ENCODE measurements at regions not wholly inside any gene's neighbourhood (a gene's known extent, or its start where the extent isn't known, plus 50 kb on each side); places are given as distances from the start of the nearest gene placed in this dataset.

GRCh38 chr12:107368586-107368985, 275.2 kb upstream of the CRY1 start:
- BruUV-seq (replicated peaks): no TSS peak
- Histone ChIP-seq H3K9ac (ENCODE audit: insufficient read depth in 1 of 2, low read depth in 2 of 2, low read length in 2 of 2) (no peak overlapping the region), H3K27ac (ENCODE audit: extremely low read depth, low read depth, low read length) (no peak overlapping the region), H3K79me2 (ENCODE audit: control insufficient read depth, insufficient read depth, low read length) (no peaks in the 10 kb centered on the region), H2AFZ (ENCODE audit: low read depth, low read length) (no peak overlapping the region), H3K9me3 (replicated peaks; ENCODE audit: control insufficient read depth, insufficient read depth, low read depth, low read length) (no peaks in the 10 kb centered on the region), H4K20me1 (replicated peaks; ENCODE audit: control insufficient read depth, insufficient read depth, low read length) (0 out of 2 replicates have a peak, but pooled peaks cover 5% of the 10 kb centered on the region), H3K36me3 (ENCODE audit: control insufficient read depth, insufficient read depth, low read length) (no peaks in the 10 kb centered on the region), H3K4me2 (ENCODE audit: insufficient read depth, low read length) (no peak overlapping the region), H3K27me3 (ENCODE audit: control insufficient read depth in 2 of 2, insufficient read depth in 2 of 2, low read length in 2 of 2) (peaks cover 6 to 17% of the 10 kb centered on the region in 2 experiments; a peak in 3 of 5 replicates), H3K4me1 (replicated peaks in 1 of 2; ENCODE audit: control insufficient read depth in 2 of 2, insufficient read depth in 2 of 2, low read length in 2 of 2) (no peaks in the 10 kb centered on the region), H3K4me3 (no peak overlapping the region), H3K9me1 (ENCODE audit: control insufficient read depth, insufficient read depth, low read length) (no peaks in the 10 kb centered on the region)
- in situ Hi-C loops (cut with MboI) (no loop called here), intact Hi-C loops (cut with micrococcal nuclease) (no loop called here)
- ATAC-seq: no peak
- ChIA-PET POLR2A (no interaction called here), CTCF (ENCODE audit: low intra/inter-chr PET ratio) (no interaction called here)
- no peak for DNase-seq (ENCODE audit: extremely low read depth in 1 of 4, low spot score in 3 of 4)
- no peak for FAIRE-seq
- no peak for TF ChIP-seq NR2F6 (CRISPR knock-in tag; IDR thresholded peaks at IDR 0.05)
- no peak for TF ChIP-seq HIVEP1 (CRISPR knock-in tag; IDR thresholded peaks at IDR 0.05)
- TF ChIP-seq NR2C2 (CRISPR knock-in tag; IDR thresholded peaks at IDR 0.05): no peak
- TF ChIP-seq NR2C2 (tag; IDR thresholded peaks at IDR 0.05): no peak
- TF ChIP-seq WHSC1 (IDR thresholded peaks at IDR 0.05; ENCODE audit: low read length): no peak
- no peak for TF ChIP-seq SRF (CRISPR knock-in tag; IDR thresholded peaks at IDR 0.05)
- TF ChIP-seq MEF2A (IDR thresholded peaks at IDR 0.05; ENCODE audit: control insufficient read depth, low read depth, low read length): no peak
- no peak for TF ChIP-seq NRF1 (conservative IDR thresholded peaks at IDR 0.05 in 1 of 2, IDR thresholded peaks at IDR 0.05 in 1 of 2)
- no peak for TF ChIP-seq GTF2E2 (tag; IDR thresholded peaks at IDR 0.05)
- TF ChIP-seq FOXJ2 (tag; IDR thresholded peaks at IDR 0.05): no peak
- no peak for TF ChIP-seq CBFB (CRISPR knock-in tag; IDR thresholded peaks at IDR 0.05)
- TF ChIP-seq POLR2A (conservative IDR thresholded peaks at IDR 0.05): no peak
- no peak for TF ChIP-seq ZBTB8A (IDR thresholded peaks at IDR 0.05; ENCODE audit: partially characterized antibody)
- no peak for TF ChIP-seq AFF4 (CRISPR knock-in tag; IDR thresholded peaks at IDR 0.05)
- no peak for TF ChIP-seq ZNF232 (CRISPR knock-in tag; IDR thresholded peaks at IDR 0.05)
- TF ChIP-seq NFE2L1 (tag; IDR thresholded peaks at IDR 0.05; ENCODE audit: borderline replicate concordance, low read depth): no peak
- TF ChIP-seq CCAR2 (IDR thresholded peaks at IDR 0.05; ENCODE audit: low read depth, low read length): no peak
- TF ChIP-seq ZNF707 (CRISPR knock-in tag; conservative IDR thresholded peaks at IDR 0.05): no peak
- no peak for TF ChIP-seq HMG20A (CRISPR knock-in tag; conservative IDR thresholded peaks at IDR 0.05)
- 0% methylated on average over 5 of the region's 5 CpGs for WGBS (ENCODE audit: insufficient coverage, low coverage, missing lambda C conversion rate)
